Suprapubic skin (tissue), 4 donors: ENCODE measurements at regions not wholly inside any gene's neighbourhood (a gene's known extent, or its start where the extent isn't known, plus 50 kb on each side); places are given as distances from the start of the nearest gene placed in this dataset.

Experiments used
- DNase-seq, 2 donors: peaks; one replicate each; pipeline ENCODE4 v3.0.0-alpha.2; 2019; ENCODE audit warnings: low spot score in 2 of 2
- H3K27ac ChIP-seq: fragments of 200-600 bp; sonication (generic); one replicate; pipeline ENCODE4 v1.5.1; 2019
- H3K27me3 ChIP-seq: fragments of 200-600 bp; sonication (generic); one replicate; pipeline ENCODE4 v1.5.1; 2019
- H3K36me3 ChIP-seq: fragments of 200-600 bp; sonication (generic); one replicate; pipeline ENCODE4 v1.5.1; 2019
- H3K4me1 ChIP-seq: fragments of 200-600 bp; sonication (generic); one replicate; pipeline ENCODE4 v1.5.1; 2019
- H3K4me3 ChIP-seq: fragments of 200-600 bp; sonication (generic); one replicate; pipeline ENCODE4 v1.5.1; 2019; ENCODE audit warnings: mild to moderate bottlenecking
- H3K9me3 ChIP-seq: fragments of 200-600 bp; sonication (generic); one replicate; pipeline ENCODE4 v1.5.1; 2019
- EP300 ChIP-seq: sonication (generic); formaldehyde crosslinking; IDR thresholded peaks from one replicate; pipeline ENCODE4 v1.6.1; 2017; ENCODE audit warnings: antibody characterized with exemption
- POLR2A ChIP-seq, 2 donors: fragments of 450-650 bp; IDR thresholded peaks; one replicate each; pipeline ENCODE4 v1.6.1; 2017; ENCODE audit warnings: antibody characterized with exemption in 2 of 2, mild to moderate bottlenecking in 2 of 2, moderate library complexity in 2 of 2
- POLR2AphosphoS5 ChIP-seq, 3 donors: sonication (generic); formaldehyde crosslinking; IDR thresholded peaks; one replicate each; pipeline ENCODE4 v1.6.1; 2017; ENCODE audit warnings: antibody characterized with exemption in 3 of 3
- WGBS: methylation state at CpG from one replicate; pipeline ENCODE4 v1.1.5; 2018; 5-methylcytosine and 5-hydroxymethylcytosine counted together
- TF ChIP-seq, protein P1 (sequence below), 2 donors: fragments of 200-600 bp in 1 of 2; fragments of 450-650 bp in 1 of 2; sonication (generic) in 1 of 2; IDR thresholded peaks; one replicate each; pipeline ENCODE4 v1.5.1; 2016 to 2019; ENCODE audit warnings: antibody characterized with exemption in 2 of 2, mild to moderate bottlenecking in 1 of 2, moderate library complexity in 1 of 2

GRCh38 chr12:43222796-43223195 is 329.2 kb downstream of the ADAMTS20 start:
- 34% methylated on average over 3 of the region's 3 CpGs for WGBS
- TF ChIP-seq POLR2A (IDR thresholded peaks at IDR 0.05) (no peak), POLR2AphosphoS5 (IDR thresholded peaks at IDR 0.05) (no peak), EP300 (no peak)
- TF ChIP-seq, protein P1, sequence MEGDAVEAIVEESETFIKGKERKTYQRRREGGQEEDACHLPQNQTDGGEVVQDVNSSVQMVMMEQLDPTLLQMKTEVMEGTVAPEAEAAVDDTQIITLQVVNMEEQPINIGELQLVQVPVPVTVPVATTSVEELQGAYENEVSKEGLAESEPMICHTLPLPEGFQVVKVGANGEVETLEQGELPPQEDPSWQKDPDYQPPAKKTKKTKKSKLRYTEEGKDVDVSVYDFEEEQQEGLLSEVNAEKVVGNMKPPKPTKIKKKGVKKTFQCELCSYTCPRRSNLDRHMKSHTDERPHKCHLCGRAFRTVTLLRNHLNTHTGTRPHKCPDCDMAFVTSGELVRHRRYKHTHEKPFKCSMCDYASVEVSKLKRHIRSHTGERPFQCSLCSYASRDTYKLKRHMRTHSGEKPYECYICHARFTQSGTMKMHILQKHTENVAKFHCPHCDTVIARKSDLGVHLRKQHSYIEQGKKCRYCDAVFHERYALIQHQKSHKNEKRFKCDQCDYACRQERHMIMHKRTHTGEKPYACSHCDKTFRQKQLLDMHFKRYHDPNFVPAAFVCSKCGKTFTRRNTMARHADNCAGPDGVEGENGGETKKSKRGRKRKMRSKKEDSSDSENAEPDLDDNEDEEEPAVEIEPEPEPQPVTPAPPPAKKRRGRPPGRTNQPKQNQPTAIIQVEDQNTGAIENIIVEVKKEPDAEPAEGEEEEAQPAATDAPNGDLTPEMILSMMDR (IDR thresholded peaks at IDR 0.05): no peak
- Histone ChIP-seq H3K36me3 (no peaks in the 10 kb centered on the region), H3K4me1 (no peaks in the 10 kb centered on the region), H3K27me3 (no peaks in the 10 kb centered on the region), H3K4me3 (no peak overlapping the region), H3K9me3 (no peaks in the 10 kb centered on the region), H3K27ac (no peak overlapping the region)
- DNase-seq: no peak

GRCh38 chr12:43221216-43221615 is 330.8 kb downstream of the ADAMTS20 start:
- Histone ChIP-seq H3K27me3 (no peaks in the 10 kb centered on the region), H3K9me3 (no peaks in the 10 kb centered on the region), H3K4me1 (no peaks in the 10 kb centered on the region), H3K27ac (no peak overlapping the region), H3K36me3 (no peaks in the 10 kb centered on the region), H3K4me3 (no peak overlapping the region)
- TF ChIP-seq, protein P1 (IDR thresholded peaks at IDR 0.05): no peak
- TF ChIP-seq POLR2AphosphoS5 (IDR thresholded peaks at IDR 0.05) (no peak), POLR2A (IDR thresholded peaks at IDR 0.05) (no peak), EP300 (no peak)
- WGBS: 80% methylated on average over 4 of the region's 4 CpGs
- no peak for DNase-seq

DNA sequence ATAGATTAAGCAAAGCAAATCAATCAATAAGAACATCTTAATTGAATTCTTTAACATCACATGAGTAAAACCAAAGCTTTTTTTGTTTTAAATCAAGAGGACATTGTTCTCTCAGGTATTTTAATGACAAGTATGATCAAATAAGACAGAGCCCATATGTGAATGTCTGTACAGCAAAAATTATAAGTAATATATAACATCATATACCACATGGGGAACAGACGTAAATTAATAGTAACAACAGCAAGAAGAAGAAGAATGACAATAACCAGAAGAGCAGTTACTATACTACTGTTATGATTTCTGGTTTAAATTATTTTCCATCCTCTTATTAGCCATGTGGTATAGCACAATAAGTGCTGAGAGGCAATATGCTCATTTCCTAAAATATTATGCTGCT is 335.5 kb downstream of the ADAMTS20 start:
- H3K36me3 ChIP-seq: no peaks in the 10 kb centered on the region
- no peak overlapping the region for H3K4me3 ChIP-seq
- no peak for TF ChIP-seq POLR2AphosphoS5 (IDR thresholded peaks at IDR 0.05)
- no peak for TF ChIP-seq POLR2A (IDR thresholded peaks at IDR 0.05)
- TF ChIP-seq EP300: no peak
- TF ChIP-seq, protein P1 (IDR thresholded peaks at IDR 0.05): no peak
- H3K4me1 ChIP-seq: no peaks in the 10 kb centered on the region
- no peak overlapping the region for H3K27ac ChIP-seq
- no peaks in the 10 kb centered on the region for H3K27me3 ChIP-seq
- no peaks in the 10 kb centered on the region for H3K9me3 ChIP-seq
- 93% methylated on average over 1 of the region's 1 CpG for WGBS
- DNase-seq: no peak

- no peaks in the 10 kb centered on the region for H3K36me3 ChIP-seq
- H3K27me3 ChIP-seq: no peaks in the 10 kb centered on the region
- H3K4me3 ChIP-seq: no peak overlapping the region
- H3K27ac ChIP-seq: no peak overlapping the region
- no peak for TF ChIP-seq POLR2A (IDR thresholded peaks at IDR 0.05)
- TF ChIP-seq EP300: no peak
- TF ChIP-seq, protein P1 (IDR thresholded peaks at IDR 0.05): no peak
- no peak for TF ChIP-seq POLR2AphosphoS5 (IDR thresholded peaks at IDR 0.05)
- WGBS: 66% methylated on average over 5 of the region's 5 CpGs
- DNase-seq: no peak
- H3K4me1 ChIP-seq: no peaks in the 10 kb centered on the region
- no peaks in the 10 kb centered on the region for H3K9me3 ChIP-seq
Observed at GRCh38 chr12:43214166-43214565, 337.8 kb downstream of the ADAMTS20 start.

- Histone ChIP-seq H3K4me3 (no peak overlapping the region), H3K36me3 (no peaks in the 10 kb centered on the region), H3K9me3 (no peaks in the 10 kb centered on the region), H3K27me3 (no peaks in the 10 kb centered on the region), H3K27ac (no peak overlapping the region), H3K4me1 (no peaks in the 10 kb centered on the region)
- WGBS: 89% methylated on average over 3 of the region's 3 CpGs
- TF ChIP-seq, protein P1 (IDR thresholded peaks at IDR 0.05): no peak
- TF ChIP-seq POLR2A (IDR thresholded peaks at IDR 0.05) (no peak), POLR2AphosphoS5 (IDR thresholded peaks at IDR 0.05) (no peak), EP300 (no peak)
- no peak for DNase-seq
Observed at GRCh38 chr12:43213608-43214007, 338.4 kb downstream of the ADAMTS20 start.
